Uterus (tissue), 2 donors: ENCODE measurements at regions not wholly inside any gene's neighbourhood (a gene's known extent, or its start where the extent isn't known, plus 50 kb on each side); places are given as distances from the start of the nearest gene placed in this dataset.

Experiments
- CTCF ChIP-seq, 4 experiments: fragments of 200-600 bp in 2 of 4; fragments of 450-650 bp in 2 of 4; sonication (generic) in 2 of 4; IDR thresholded peaks; one replicate each; pipeline ENCODE4 v1.5.1; 2016 to 2019; ENCODE audit warnings: antibody characterized with exemption in 4 of 4, mild to moderate bottlenecking in 2 of 4, moderate library complexity in 1 of 4
- POLR2A ChIP-seq, 2 donors: fragments of 450-650 bp; IDR thresholded peaks; one replicate each; pipeline ENCODE4 v1.6.1; 2016; ENCODE audit warnings: antibody characterized with exemption in 2 of 2, mild to moderate bottlenecking in 1 of 2, moderate library complexity in 1 of 2

- TF ChIP-seq CTCF (IDR thresholded peaks at IDR 0.05) (no peak), POLR2A (IDR thresholded peaks at IDR 0.05) (no peak)
Measured at GRCh38 chr2:226018641-226019040, 619.1 kb downstream of the NYAP2 start.
